HCT116 (cell line): ENCODE measurements at regions not wholly inside any gene's neighbourhood (a gene's known extent, or its start where the extent isn't known, plus 50 kb on each side); places are given as distances from the start of the nearest gene placed in this dataset.

ENCODE experiments used
- CTCF ChIP-seq, 3 experiments: fragments of 200-600 bp in 1 of 3; sonication (generic) in 1 of 3; IDR thresholded peaks in 2 of 3; conservative IDR thresholded peaks in 1 of 3; 2 replicates each; pipeline ENCODE4 v1.5.1; 2012 to 2017; ENCODE audit warnings: low read depth in 2 of 3, low read length in 2 of 3, antibody characterized with exemption in 1 of 3, borderline replicate concordance in 1 of 3, control low read depth in 1 of 3, mild to moderate bottlenecking in 1 of 3, mixed read lengths in 1 of 3, mixed run types in 1 of 3, moderate library complexity in 1 of 3; ENCODE audit not compliant: insufficient read depth in 1 of 3
- POLR2A ChIP-seq: IDR thresholded peaks from 2 replicates; pipeline ENCODE4 v1.7.0; 2011; ENCODE audit warnings: borderline replicate concordance; ENCODE audit not compliant: insufficient read depth, insufficient read length; ENCODE audit errors: extremely low read depth
- SIN3A ChIP-seq: IDR thresholded peaks from 2 replicates; pipeline ENCODE4 v1.6.1; 2012; ENCODE audit warnings: low read depth
- SP1 ChIP-seq: IDR thresholded peaks from 2 replicates; pipeline ENCODE4 v1.6.1; 2012; ENCODE audit warnings: low read depth
- YY1 ChIP-seq: IDR thresholded peaks from 2 replicates; pipeline ENCODE4 v1.6.1; 2011; ENCODE audit warnings: low read length, low read depth, moderate library complexity, mild to moderate bottlenecking; ENCODE audit not compliant: insufficient replicate concordance; ENCODE audit errors: extremely low read depth
- ZFX ChIP-seq: fragments of 450-650 bp; IDR thresholded peaks from 2 replicates; pipeline ENCODE4 v1.6.1; 2017

- TF ChIP-seq CTCF (IDR thresholded peaks at IDR 0.05 in 2 of 3, conservative IDR thresholded peaks at IDR 0.05 in 1 of 3; ENCODE audit: borderline replicate concordance in 1 of 3, insufficient read depth in 1 of 3, low read depth in 2 of 3, low read length in 2 of 3): no peak
- no peak for TF ChIP-seq POLR2A
- TF ChIP-seq SP1: no peak
- no peak for TF ChIP-seq ZFX
- TF ChIP-seq SIN3A: no peak
- TF ChIP-seq YY1: no peak
Observed at GRCh38 chr4:108527723-108528122, 92.7 kb upstream of the RPL34 start.
